Skeletal muscle tissue (tissue), 3 donors: ENCODE measurements at regions not wholly inside any gene's neighbourhood (a gene's known extent, or its start where the extent isn't known, plus 50 kb on each side); places are given as distances from the start of the nearest gene placed in this dataset.
"Not testable (repeated sequence)": the region's sequence is repeated elsewhere in the genome, so short reads cannot be mapped to it uniquely, and the experiment has no call there.

ENCODE experiments used
- H3K27ac ChIP-seq: one replicate; pipeline ENCODE4 v1.7.0; 2013; ENCODE audit warnings: mild to moderate bottlenecking, low read depth, low read length, inconsistent platforms
- H3K27me3 ChIP-seq, 3 donors: one replicate each; pipeline ENCODE4 v1.7.0; 2013; ENCODE audit warnings: low read length in 3 of 3; ENCODE audit not compliant: control insufficient read depth in 3 of 3, insufficient read depth in 3 of 3
- H3K36me3 ChIP-seq, 3 donors: one replicate each; pipeline ENCODE4 v1.7.0; 2013; ENCODE audit warnings: low read length in 3 of 3; ENCODE audit not compliant: control insufficient read depth in 3 of 3, insufficient read depth in 3 of 3
- H3K4me1 ChIP-seq, 3 donors: one replicate each; pipeline ENCODE4 v1.7.0; 2013; ENCODE audit warnings: low read length in 3 of 3, mild to moderate bottlenecking in 3 of 3; ENCODE audit not compliant: control insufficient read depth in 3 of 3, insufficient read depth in 3 of 3
- H3K4me3 ChIP-seq, 3 donors: one replicate each; pipeline ENCODE4 v1.7.0; 2013; ENCODE audit warnings: low read length in 3 of 3
- H3K9ac ChIP-seq, 3 donors: one replicate each; pipeline ENCODE4 v1.7.0; 2013; ENCODE audit warnings: low read length in 3 of 3, mild to moderate bottlenecking in 3 of 3, moderate library complexity in 2 of 3, low read depth in 1 of 3
- H3K9me3 ChIP-seq, 3 donors: one replicate each; pipeline ENCODE4 v1.7.0; 2013; ENCODE audit warnings: low read length in 3 of 3; ENCODE audit not compliant: control insufficient read depth in 3 of 3
- donor health status: Osteomylitis.

GRCh38 chr5:111972080-111972479 lies 215.1 kb upstream of the NREP start:
- no peaks in the 10 kb centered on the region for H3K36me3 ChIP-seq
- peaks cover 7 to 15% (median 8%) of the 10 kb centered on the region in 3 donors for H3K4me1 ChIP-seq
- H3K9me3 ChIP-seq, result no peaks in the 10 kb centered on the region
- H3K4me3 ChIP-seq, result no peak overlapping the region
- H3K27ac ChIP-seq, result no peak overlapping the region
- no peaks in the 10 kb centered on the region for H3K27me3 ChIP-seq
- H3K9ac ChIP-seq, result no peak overlapping the region

- Histone ChIP-seq H3K9ac (no peak overlapping the region), H3K9me3 (no peaks in the 10 kb centered on the region), H3K4me3 (no peak overlapping the region), H3K36me3 (no peaks in the 10 kb centered on the region), H3K27ac (no peak overlapping the region), H3K27me3 (no peaks in the 10 kb centered on the region), H3K4me1 (no peaks in the 10 kb centered on the region)
Measured at GRCh38 chr5:111968459-111968858, 211.5 kb upstream of the NREP start.

- no peaks in the 10 kb centered on the region for H3K27me3 ChIP-seq
- no peaks in the 10 kb centered on the region for H3K4me1 ChIP-seq
- no peak overlapping the region for H3K27ac ChIP-seq
- no peak overlapping the region for H3K9ac ChIP-seq
- no peaks in the 10 kb centered on the region for H3K9me3 ChIP-seq
- no peaks in the 10 kb centered on the region for H3K36me3 ChIP-seq
- no peak overlapping the region for H3K4me3 ChIP-seq
Measured at GRCh38 chr5:111967463-111967862, 210.5 kb upstream of the NREP start.

- H3K9me3 ChIP-seq, result no peaks in the 10 kb centered on the region
- no peaks in the 10 kb centered on the region for H3K27me3 ChIP-seq
- H3K36me3 ChIP-seq, result no peaks in the 10 kb centered on the region
- H3K4me1 ChIP-seq, result no peaks in the 10 kb centered on the region
- H3K4me3 ChIP-seq, result no peak overlapping the region
- H3K9ac ChIP-seq, result no peak overlapping the region
- H3K27ac ChIP-seq, result no peak overlapping the region
Measured at GRCh38 chr5:111966290-111966689, 209.3 kb upstream of the NREP start.

GRCh38 chr5:111963555-111963954 lies 206.6 kb upstream of the NREP start:
- H3K27me3 ChIP-seq, result no peaks in the 10 kb centered on the region
- H3K4me3 ChIP-seq, result no peak overlapping the region
- H3K36me3 ChIP-seq, result no peaks in the 10 kb centered on the region
- H3K27ac ChIP-seq, result no peak overlapping the region
- no peaks in the 10 kb centered on the region for H3K4me1 ChIP-seq
- H3K9me3 ChIP-seq, result no peaks in the 10 kb centered on the region
- no peak overlapping the region for H3K9ac ChIP-seq

GRCh38 chr5:111962906-111963305 lies 205.9 kb upstream of the NREP start:
- Histone ChIP-seq H3K9ac (no peak overlapping the region), H3K4me3 (no peak overlapping the region), H3K9me3 (no peaks in the 10 kb centered on the region), H3K4me1 (no peaks in the 10 kb centered on the region), H3K36me3 (no peaks in the 10 kb centered on the region), H3K27me3 (no peaks in the 10 kb centered on the region), H3K27ac (no peak overlapping the region)

- no peaks in the 10 kb centered on the region for H3K4me1 ChIP-seq
- no peak overlapping the region for H3K4me3 ChIP-seq
- H3K9ac ChIP-seq, result no peak overlapping the region
- H3K9me3 ChIP-seq, result no peaks in the 10 kb centered on the region
- H3K27ac ChIP-seq, result no peak overlapping the region
- no peaks in the 10 kb centered on the region for H3K27me3 ChIP-seq
- H3K36me3 ChIP-seq, result no peaks in the 10 kb centered on the region
Measured at GRCh38 chr5:111961862-111962261, 204.9 kb upstream of the NREP start.

- no peaks in the 10 kb centered on the region for H3K4me1 ChIP-seq
- H3K27ac ChIP-seq, result no peak overlapping the region
- H3K36me3 ChIP-seq, result no peaks in the 10 kb centered on the region
- no peak overlapping the region for H3K4me3 ChIP-seq
- H3K27me3 ChIP-seq, result no peaks in the 10 kb centered on the region
- H3K9ac ChIP-seq, result no peak overlapping the region
- no peaks in the 10 kb centered on the region for H3K9me3 ChIP-seq
Measured at GRCh38 chr5:111960476-111961215, 203.7 kb upstream of the NREP start.

GRCh38 chr5:111958851-111959250 lies 201.9 kb upstream of the NREP start:
- Histone ChIP-seq H3K9ac (no peak overlapping the region), H3K4me1 (no peaks in the 10 kb centered on the region), H3K36me3 (no peaks in the 10 kb centered on the region), H3K4me3 (no peak overlapping the region), H3K27me3 (no peaks in the 10 kb centered on the region), H3K9me3 (no peaks in the 10 kb centered on the region), H3K27ac (no peak overlapping the region)

- not testable (repeated sequence) for H3K27ac ChIP-seq, H3K36me3 ChIP-seq, H3K27me3 ChIP-seq, H3K9ac ChIP-seq, H3K9me3 ChIP-seq, H3K4me3 ChIP-seq, H3K4me1 ChIP-seq
Measured at GRCh38 chr5:111956765-111957164, 199.8 kb upstream of the NREP start.
